B cell (primary cell): ENCODE measurements at regions not wholly inside any gene's neighbourhood (a gene's known extent, or its start where the extent isn't known, plus 50 kb on each side); places are given as distances from the start of the nearest gene placed in this dataset.

Experiments
- ATAC-seq: fragments of 200-7000 bp; cut with Tn5 transposase; one replicate; pipeline ENCODE4 v1.10.0; 2021; ENCODE audit warnings: low read depth, mild to moderate bottlenecking, moderate number of reproducible peaks, moderate library complexity
- CTCF ChIA-PET: fragments of 350-600 bp; sonication (Branson Sonifier 250); formaldehyde crosslinking; loops from one replicate; lab custom pipeline; 2021; ENCODE audit warnings: antibody characterized with exemption, inconsistent platforms; lab: Charles Lee
- POLR2A ChIA-PET: fragments of 350-600 bp; sonication (Branson Sonifier 250); formaldehyde crosslinking; loops from one replicate; lab custom pipeline; 2021; ENCODE audit warnings: antibody characterized with exemption; lab: Charles Lee
- DNase-seq: peaks from one replicate; pipeline ENCODE4 v3.0.0; 2013
- H2AFZ ChIP-seq: 2 replicates; pipeline ENCODE4 v1.6.1; 2012; ENCODE audit warnings: mild to moderate bottlenecking, low read depth, low read length; ENCODE audit not compliant: insufficient read depth, poor library complexity, severe bottlenecking
- H3K27ac ChIP-seq, 2 donors: 1 replicate in 1 of 2; 2 replicates in 1 of 2; pipeline ENCODE4 v1.5.1; 2012 to 2013; ENCODE audit warnings: low read length in 2 of 2, mild to moderate bottlenecking in 2 of 2, moderate library complexity in 1 of 2
- H3K27me3 ChIP-seq, 4 experiments: fragments of 200-600 bp in 1 of 4; sonication (generic) in 1 of 4; replicated peaks in 1 of 4; 1 replicate in 2 of 4; 2 replicates in 2 of 4; pipeline versions ENCODE4 v1.6.1 to v1.7.0; 2013 to 2016; ENCODE audit warnings: low read length in 3 of 4, mild to moderate bottlenecking in 2 of 4, mixed read lengths in 1 of 4, moderate library complexity in 1 of 4; ENCODE audit not compliant: insufficient read depth in 4 of 4, control insufficient read depth in 3 of 4; ENCODE audit errors: control extremely low read depth in 1 of 4
- H3K36me3 ChIP-seq, 2 experiments: replicated peaks in 1 of 2; 1 replicate in 1 of 2; 2 replicates in 1 of 2; pipeline versions ENCODE4 v1.6.1 to v1.7.1; 2013; ENCODE audit warnings: low read length in 1 of 2; ENCODE audit not compliant: insufficient read depth in 2 of 2, control insufficient read depth in 1 of 2; ENCODE audit errors: control extremely low read depth in 1 of 2, extremely low read depth in 1 of 2
- H3K4me1 ChIP-seq, 2 donors: fragments of 200-600 bp in 1 of 2; sonication (generic) in 1 of 2; 1 replicate in 1 of 2; 2 replicates in 1 of 2; pipeline versions ENCODE4 v1.5.1 to v1.6.1; 2013 to 2017; ENCODE audit warnings: low read length in 2 of 2; ENCODE audit not compliant: control insufficient read depth in 2 of 2, insufficient read depth in 2 of 2
- H3K4me2 ChIP-seq: replicated peaks from 2 replicates; pipeline ENCODE3; 2012; ENCODE audit warnings: mild to moderate bottlenecking, low read depth, low read length; ENCODE audit not compliant: poor library complexity, severe bottlenecking
- H3K4me3 ChIP-seq, 5 experiments: fragments of 200-600 bp in 1 of 5; sonication (generic) in 1 of 5; 1 replicate in 3 of 5; 2 replicates in 2 of 5; pipeline versions ENCODE4 v1.5.1 to v1.7.0; 2011 to 2016; ENCODE audit warnings: low read length in 4 of 5, mild to moderate bottlenecking in 4 of 5, low read depth in 2 of 5, control low read depth in 1 of 5, moderate library complexity in 1 of 5; ENCODE audit not compliant: insufficient read depth in 1 of 5; ENCODE audit errors: control extremely low read depth in 1 of 5, extremely low read depth in 1 of 5
- H3K79me2 ChIP-seq: fragments of 200-600 bp; sonication (generic); one replicate; pipeline ENCODE4 v1.6.0; 2016; ENCODE audit warnings: low read length; ENCODE audit not compliant: control insufficient read depth, insufficient read depth
- H3K9ac ChIP-seq: fragments of 200-600 bp; sonication (generic); 2 replicates; pipeline ENCODE4 v1.6.1; 2017; ENCODE audit warnings: mild to moderate bottlenecking, low read length, moderate library complexity
- H3K9me3 ChIP-seq, 3 donors: one replicate each; pipeline versions ENCODE4 v1.6.1 to v1.7.1; 2013; ENCODE audit warnings: low read length in 2 of 3; ENCODE audit not compliant: control insufficient read depth in 2 of 3, insufficient read depth in 1 of 3; ENCODE audit errors: control extremely low read depth in 1 of 3
- H4K20me1 ChIP-seq: 2 replicates; pipeline ENCODE4 v1.6.0; 2012; ENCODE audit warnings: mild to moderate bottlenecking, low read length; ENCODE audit not compliant: insufficient read depth, control insufficient read depth, poor library complexity, severe bottlenecking
- H3K27ac Mint-ChIP-seq: one replicate; pipeline ENCODE4 v1.8.0; 2021; ENCODE audit warnings: mixed read lengths
- H3K27me3 Mint-ChIP-seq: one replicate; pipeline ENCODE4 v1.8.0; 2021; ENCODE audit warnings: mixed read lengths
- H3K4me1 Mint-ChIP-seq: one replicate; pipeline ENCODE4 v1.8.0; 2021; ENCODE audit warnings: mixed read lengths
- H3K4me3 Mint-ChIP-seq: one replicate; pipeline ENCODE4 v1.8.0; 2021; ENCODE audit warnings: mixed read lengths
- H3K9me3 Mint-ChIP-seq: one replicate; pipeline ENCODE4 v1.8.0; 2022; ENCODE audit warnings: mixed read lengths; ENCODE audit not compliant: insufficient read depth
- EZH2 ChIP-seq: IDR thresholded peaks from 2 replicates; pipeline ENCODE4 v1.6.1; 2012; ENCODE audit warnings: borderline replicate concordance, low read depth, mild to moderate bottlenecking, moderate library complexity, low read length; ENCODE audit not compliant: insufficient read depth, poor library complexity, severe bottlenecking
- WGBS: methylation state at CpG from one replicate; pipeline ENCODE4 v1.1.5; 2013; ENCODE audit warnings: missing lambda C conversion rate; ENCODE audit not compliant: insufficient coverage; 5-methylcytosine and 5-hydroxymethylcytosine counted together
- intact Hi-C: fragments of 100-400 bp; cut with micrococcal nuclease; formaldehyde crosslinking; loops from one replicate; pipeline ENCODE4 v1.10.0; 2022
- TF ChIP-seq, protein P1 (sequence below): fragments of 200-600 bp; IDR thresholded peaks from one replicate; pipeline ENCODE4 v1.8.0; 2022; ENCODE audit warnings: antibody characterized with exemption, mild to moderate bottlenecking

- POLR2A ChIA-PET: no interaction called here
- Mint-ChIP-seq H3K27me3 (peaks cover 5% of the 10 kb centered on the region), H3K4me3 (no peak overlapping the region), H3K27ac (no peak overlapping the region), H3K4me1 (no peaks in the 10 kb centered on the region), H3K9me3 (no peaks in the 10 kb centered on the region)
- DNase-seq (no peak), ATAC-seq (no peak)
- no peak overlapping the region for H3K9ac ChIP-seq
- no peaks in the 10 kb centered on the region for H3K9me3 ChIP-seq
- H3K36me3 ChIP-seq: no peaks in the 10 kb centered on the region
- no peak overlapping the region for H2AFZ ChIP-seq
- no peak overlapping the region for H3K27ac ChIP-seq
- WGBS: no CpG with 5 or more reads among the region's 5 CpGs
- CTCF ChIA-PET: no interaction called here
- no peaks in the 10 kb centered on the region for H3K27me3 ChIP-seq
- intact Hi-C loops: no loop called here
- no peaks in the 10 kb centered on the region for H4K20me1 ChIP-seq
- no peak overlapping the region for H3K4me3 ChIP-seq
- H3K4me1 ChIP-seq: no peaks in the 10 kb centered on the region
- no peak overlapping the region for H3K4me2 ChIP-seq
- TF ChIP-seq, protein P1, sequence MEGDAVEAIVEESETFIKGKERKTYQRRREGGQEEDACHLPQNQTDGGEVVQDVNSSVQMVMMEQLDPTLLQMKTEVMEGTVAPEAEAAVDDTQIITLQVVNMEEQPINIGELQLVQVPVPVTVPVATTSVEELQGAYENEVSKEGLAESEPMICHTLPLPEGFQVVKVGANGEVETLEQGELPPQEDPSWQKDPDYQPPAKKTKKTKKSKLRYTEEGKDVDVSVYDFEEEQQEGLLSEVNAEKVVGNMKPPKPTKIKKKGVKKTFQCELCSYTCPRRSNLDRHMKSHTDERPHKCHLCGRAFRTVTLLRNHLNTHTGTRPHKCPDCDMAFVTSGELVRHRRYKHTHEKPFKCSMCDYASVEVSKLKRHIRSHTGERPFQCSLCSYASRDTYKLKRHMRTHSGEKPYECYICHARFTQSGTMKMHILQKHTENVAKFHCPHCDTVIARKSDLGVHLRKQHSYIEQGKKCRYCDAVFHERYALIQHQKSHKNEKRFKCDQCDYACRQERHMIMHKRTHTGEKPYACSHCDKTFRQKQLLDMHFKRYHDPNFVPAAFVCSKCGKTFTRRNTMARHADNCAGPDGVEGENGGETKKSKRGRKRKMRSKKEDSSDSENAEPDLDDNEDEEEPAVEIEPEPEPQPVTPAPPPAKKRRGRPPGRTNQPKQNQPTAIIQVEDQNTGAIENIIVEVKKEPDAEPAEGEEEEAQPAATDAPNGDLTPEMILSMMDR: no peak
- TF ChIP-seq EZH2: no peak
- H3K79me2 ChIP-seq: no peaks in the 10 kb centered on the region
Observed at GRCh38 chr10:128741680-128742079, 615.5 kb upstream of the MKI67 start.

GRCh38 chr10:128744092-128744491 lies 617.9 kb upstream of the MKI67 start:
- ChIA-PET POLR2A (no interaction called here), CTCF (no interaction called here)
- no peaks in the 10 kb centered on the region for H3K4me1 Mint-ChIP-seq
- no peak overlapping the region for H3K27ac ChIP-seq
- no peaks in the 10 kb centered on the region for H3K36me3 ChIP-seq
- intact Hi-C loops: no loop called here
- no peaks in the 10 kb centered on the region for H3K9me3 Mint-ChIP-seq
- peaks cover 0 to 5% (median 0%) of the 10 kb centered on the region in 3 donors for H3K9me3 ChIP-seq
- no peak overlapping the region for H3K27ac Mint-ChIP-seq
- TF ChIP-seq, protein P1: no peak
- no peak for TF ChIP-seq EZH2
- H3K4me1 ChIP-seq: no peaks in the 10 kb centered on the region
- H3K27me3 Mint-ChIP-seq: peaks cover 5% of the 10 kb centered on the region
- H3K9ac ChIP-seq: no peak overlapping the region
- 93% methylated on average over 1 of the region's 1 CpG for WGBS
- H3K4me3 Mint-ChIP-seq: no peak overlapping the region
- DNase-seq: no peak
- no peak overlapping the region for H2AFZ ChIP-seq
- no peaks in the 10 kb centered on the region for H3K79me2 ChIP-seq
- H3K4me3 ChIP-seq: no peak overlapping the region
- H3K27me3 ChIP-seq: no peaks in the 10 kb centered on the region
- no peak for ATAC-seq
- H4K20me1 ChIP-seq: no peaks in the 10 kb centered on the region
- H3K4me2 ChIP-seq: no peak overlapping the region
